ENCODE measurements at regions not wholly inside any gene's neighbourhood (a gene's known extent, or its start where the extent isn't known, plus 50 kb on each side); places are given as distances from the start of the nearest gene placed in this dataset.

DNA sequence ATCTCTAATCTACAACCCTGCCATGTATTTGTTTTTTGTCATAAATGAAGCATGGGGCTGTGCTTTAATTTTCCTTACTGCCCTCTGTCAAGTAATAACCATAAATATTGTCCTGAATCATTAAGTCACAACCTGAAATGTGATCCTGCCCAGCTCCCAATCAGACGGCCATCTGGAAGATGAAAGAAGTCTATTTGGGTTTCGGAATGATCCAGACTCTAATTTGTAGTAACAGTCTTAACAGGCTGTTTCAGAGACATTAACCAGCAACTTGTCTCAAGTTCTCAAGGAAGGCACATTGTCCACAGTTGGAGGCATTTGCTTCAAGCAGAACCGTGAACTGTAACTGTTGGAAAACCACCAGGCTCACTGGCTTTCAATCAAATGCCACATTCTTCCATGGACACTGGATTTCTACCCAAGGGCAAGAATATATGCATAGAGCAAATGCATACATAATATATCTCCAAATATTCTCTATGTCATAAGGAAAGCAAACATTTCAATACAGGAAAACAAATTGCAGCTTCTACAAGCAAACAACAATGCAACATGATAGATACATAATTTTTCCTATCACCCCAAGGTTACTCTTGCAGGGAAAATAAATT, 405.2 kb upstream of the NPVF start:
- Mint-ChIP-seq H3K27ac (ENCODE audit: unreplicated experiment) (no peak overlapping the region), H3K9me3 (ENCODE audit: unreplicated experiment) (no peaks in the 10 kb centered on the region), H3K4me1 (ENCODE audit: low read depth, unreplicated experiment) (peaks cover 4% of the 10 kb centered on the region), H3K4me3 (ENCODE audit: unreplicated experiment) (no peak overlapping the region), H3K27me3 (ENCODE audit: low read depth, unreplicated experiment) (peaks cover 10% of the 10 kb centered on the region), H3K36me3 (ENCODE audit: low read depth, unreplicated experiment) (no peaks in the 10 kb centered on the region)
- H3K4me2 ChIP-seq (ENCODE audit: low read length) = no peak overlapping the region
- H3K27me3 ChIP-seq (ENCODE audit: insufficient read depth, low read length) = no peaks in the 10 kb centered on the region
- no peaks in the 10 kb centered on the region for H4K20me1 ChIP-seq (ENCODE audit: insufficient read depth, low read length)
- no peaks in the 10 kb centered on the region for H3K79me2 ChIP-seq (ENCODE audit: insufficient read depth, low read length)
- no peaks in the 10 kb centered on the region for H3K36me3 ChIP-seq (ENCODE audit: insufficient read depth, low read length)
- H3K9me3 ChIP-seq (ENCODE audit: insufficient read depth, low read depth, low read length) = peaks cover 2% of the 10 kb centered on the region
- no peak for DNase-seq (ENCODE audit: low read depth)
- no peak overlapping the region for H2AFZ ChIP-seq (ENCODE audit: low read depth, low read length)
- H3K4me1 ChIP-seq (ENCODE audit: insufficient read depth, low read length) = no peaks in the 10 kb centered on the region
- TF ChIP-seq EZH2 (IDR thresholded peaks at IDR 0.05; ENCODE audit: insufficient read depth, low read length) (no peak), CTCF (IDR thresholded peaks at IDR 0.05; ENCODE audit: insufficient read depth, low read depth, low read length) (no peak)
- no peak for FAIRE-seq
- H3K4me3 ChIP-seq (ENCODE audit: insufficient read depth, low read depth, low read length) = no peak overlapping the region
- no peak overlapping the region for H3K27ac ChIP-seq (ENCODE audit: low read depth, low read length)
- no peak overlapping the region for H3K9ac ChIP-seq (ENCODE audit: low read length)

DNA sequence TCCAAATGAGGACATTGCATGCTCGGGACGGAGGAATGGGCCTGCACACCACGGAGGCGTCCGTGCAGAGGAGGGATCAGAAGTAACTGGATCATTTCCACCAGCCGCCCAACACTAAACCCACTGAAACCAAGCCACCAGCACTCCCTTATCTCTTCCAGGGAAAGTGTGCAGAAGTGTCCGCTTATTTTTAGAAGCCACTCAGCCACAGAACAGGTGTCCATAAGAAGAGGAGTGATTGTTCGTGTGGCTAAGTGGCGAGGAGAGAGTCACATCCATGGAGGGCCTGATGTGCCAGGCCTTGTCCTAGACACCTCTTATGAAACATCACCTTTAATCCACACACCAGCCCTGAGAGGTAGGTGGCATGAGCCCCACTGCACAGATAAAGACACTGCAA, 407.9 kb upstream of the NPVF start:
- Histone ChIP-seq H3K27me3 (ENCODE audit: insufficient read depth, low read length) (no peaks in the 10 kb centered on the region), H4K20me1 (ENCODE audit: insufficient read depth, low read length) (no peaks in the 10 kb centered on the region), H3K9me3 (ENCODE audit: insufficient read depth, low read depth, low read length) (peaks cover 2% of the 10 kb centered on the region), H3K79me2 (ENCODE audit: insufficient read depth, low read length) (no peaks in the 10 kb centered on the region), H2AFZ (ENCODE audit: low read depth, low read length) (no peak overlapping the region), H3K36me3 (ENCODE audit: insufficient read depth, low read length) (no peaks in the 10 kb centered on the region), H3K9ac (ENCODE audit: low read length) (no peak overlapping the region), H3K4me3 (ENCODE audit: insufficient read depth, low read depth, low read length) (no peak overlapping the region), H3K4me2 (ENCODE audit: low read length) (no peak overlapping the region), H3K4me1 (ENCODE audit: insufficient read depth, low read length) (no peaks in the 10 kb centered on the region), H3K27ac (ENCODE audit: low read depth, low read length) (no peak overlapping the region)
- Mint-ChIP-seq H3K36me3 (ENCODE audit: low read depth, unreplicated experiment) (no peaks in the 10 kb centered on the region), H3K4me1 (ENCODE audit: low read depth, unreplicated experiment) (peaks cover 10% of the 10 kb centered on the region), H3K9me3 (ENCODE audit: unreplicated experiment) (no peaks in the 10 kb centered on the region), H3K4me3 (ENCODE audit: unreplicated experiment) (no peak overlapping the region), H3K27me3 (ENCODE audit: low read depth, unreplicated experiment) (peaks cover under 1% of the 10 kb centered on the region), H3K27ac (ENCODE audit: unreplicated experiment) (no peak overlapping the region)
- FAIRE-seq = no peak
- TF ChIP-seq CTCF (IDR thresholded peaks at IDR 0.05; ENCODE audit: insufficient read depth, low read depth, low read length) (no peak), EZH2 (IDR thresholded peaks at IDR 0.05; ENCODE audit: insufficient read depth, low read length) (no peak)
- no peak for DNase-seq (ENCODE audit: low read depth)

- H3K79me2 ChIP-seq (ENCODE audit: insufficient read depth, low read length) = no peaks in the 10 kb centered on the region
- H3K4me1 Mint-ChIP-seq (ENCODE audit: low read depth, unreplicated experiment) = peaks cover 10% of the 10 kb centered on the region
- H3K9me3 Mint-ChIP-seq (ENCODE audit: unreplicated experiment) = no peaks in the 10 kb centered on the region
- H3K36me3 ChIP-seq (ENCODE audit: insufficient read depth, low read length) = no peaks in the 10 kb centered on the region
- H3K36me3 Mint-ChIP-seq (ENCODE audit: low read depth, unreplicated experiment) = no peaks in the 10 kb centered on the region
- H3K27me3 Mint-ChIP-seq (ENCODE audit: low read depth, unreplicated experiment) = no peaks in the 10 kb centered on the region
- no peak overlapping the region for H3K4me3 Mint-ChIP-seq (ENCODE audit: unreplicated experiment)
- no peak overlapping the region for H3K9ac ChIP-seq (ENCODE audit: low read length)
- no peak overlapping the region for H2AFZ ChIP-seq (ENCODE audit: low read depth, low read length)
- no peak overlapping the region for H3K27ac Mint-ChIP-seq (ENCODE audit: unreplicated experiment)
- H3K4me2 ChIP-seq (ENCODE audit: low read length) = no peak overlapping the region
- H4K20me1 ChIP-seq (ENCODE audit: insufficient read depth, low read length) = no peaks in the 10 kb centered on the region
- TF ChIP-seq CTCF (IDR thresholded peaks at IDR 0.05; ENCODE audit: insufficient read depth, low read depth, low read length) (no peak), EZH2 (IDR thresholded peaks at IDR 0.05; ENCODE audit: insufficient read depth, low read length) (no peak)
- peaks cover 4% of the 10 kb centered on the region for H3K9me3 ChIP-seq (ENCODE audit: insufficient read depth, low read depth, low read length)
- H3K4me3 ChIP-seq (ENCODE audit: insufficient read depth, low read depth, low read length) = no peak overlapping the region
- no peaks in the 10 kb centered on the region for H3K4me1 ChIP-seq (ENCODE audit: insufficient read depth, low read length)
- FAIRE-seq (no peak), DNase-seq (ENCODE audit: low read depth) (no peak)
- H3K27me3 ChIP-seq (ENCODE audit: insufficient read depth, low read length) = no peaks in the 10 kb centered on the region
- H3K27ac ChIP-seq (ENCODE audit: low read depth, low read length) = no peak overlapping the region
Observed at GRCh38 chr7:25636871-25637283, 408.6 kb upstream of the NPVF start.

Data from astrocyte (in vitro differentiated cells and primary cell).